ENCODE measurements at regions not wholly inside any gene's neighbourhood (a gene's known extent, or its start where the extent isn't known, plus 50 kb on each side); places are given as distances from the start of the nearest gene placed in this dataset.

- TF ChIP-seq, protein P1, sequence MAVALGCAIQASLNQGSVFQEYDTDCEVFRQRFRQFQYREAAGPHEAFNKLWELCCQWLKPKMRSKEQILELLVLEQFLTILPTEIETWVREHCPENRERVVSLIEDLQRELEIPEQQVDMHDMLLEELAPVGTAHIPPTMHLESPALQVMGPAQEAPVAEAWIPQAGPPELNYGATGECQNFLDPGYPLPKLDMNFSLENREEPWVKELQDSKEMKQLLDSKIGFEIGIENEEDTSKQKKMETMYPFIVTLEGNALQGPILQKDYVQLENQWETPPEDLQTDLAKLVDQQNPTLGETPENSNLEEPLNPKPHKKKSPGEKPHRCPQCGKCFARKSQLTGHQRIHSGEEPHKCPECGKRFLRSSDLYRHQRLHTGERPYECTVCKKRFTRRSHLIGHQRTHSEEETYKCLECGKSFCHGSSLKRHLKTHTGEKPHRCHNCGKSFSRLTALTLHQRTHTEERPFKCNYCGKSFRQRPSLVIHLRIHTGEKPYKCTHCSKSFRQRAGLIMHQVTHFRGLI (CRISPR knock-in tag; IDR thresholded peaks at IDR 0.05) = no peak
- TF ChIP-seq CEBPB (tag; IDR thresholded peaks at IDR 0.05) (peak; percentile 61), MAFF (IDR thresholded peaks at IDR 0.05; ENCODE audit: low read length) (peak; percentile 15; the same call in 1 of the 2 replicates), HNRNPK (IDR thresholded peaks at IDR 0.05; ENCODE audit: low read depth, low read length, poor library complexity, severe bottlenecking) (no peak), CBFA2T3 (IDR thresholded peaks at IDR 0.05) (peak; percentile 79), ZNF12 (CRISPR knock-in tag; IDR thresholded peaks at IDR 0.05) (peak; percentile 94), NFIC (IDR thresholded peaks at IDR 0.05) (peak; percentile 87), CREM (IDR thresholded peaks at IDR 0.05; ENCODE audit: low read depth) (no peak), FOSL1 (tag; conservative IDR thresholded peaks at IDR 0.05) (peak; percentile 90), HDGF (IDR thresholded peaks at IDR 0.05) (no peak), C11orf30 (IDR thresholded peaks at IDR 0.05; ENCODE audit: low read depth) (peak; percentile 52; the same call in 1 of the 2 replicates), POLR2A (conservative IDR thresholded peaks at IDR 0.05) (no peak), ATF4 (CRISPR knock-in tag; IDR thresholded peaks at IDR 0.05) (0 out of 2 replicates have a peak, but pooled peaks have one; percentile 7), HDAC2 (IDR thresholded peaks at IDR 0.05) (0 out of 2 replicates have a peak, but pooled peaks have one; percentile 66), AFF1 (IDR thresholded peaks at IDR 0.05; ENCODE audit: low read depth in 1 of 2, partially characterized antibody in 2 of 2) (peak in 1 of 2 experiments; percentile 47), JUND (IDR thresholded peaks at IDR 0.05; ENCODE audit: borderline replicate concordance, low read depth, low read length) (peak; percentile 85), JUND (tag; IDR thresholded peaks at IDR 0.05; ENCODE audit: borderline replicate concordance, low read depth, low read length) (peak; percentile 89; the same call in 2 of the 3 replicates), JUN (IDR thresholded peaks at IDR 0.05; ENCODE audit: borderline replicate concordance, low read depth, low read length) (peak; percentile 64), JUN (CRISPR knock-in tag; IDR thresholded peaks at IDR 0.05; ENCODE audit: borderline replicate concordance) (no peak), ELF2 (CRISPR knock-in tag; IDR thresholded peaks at IDR 0.05) (no peak)
- TF ChIP-seq, protein P2, sequence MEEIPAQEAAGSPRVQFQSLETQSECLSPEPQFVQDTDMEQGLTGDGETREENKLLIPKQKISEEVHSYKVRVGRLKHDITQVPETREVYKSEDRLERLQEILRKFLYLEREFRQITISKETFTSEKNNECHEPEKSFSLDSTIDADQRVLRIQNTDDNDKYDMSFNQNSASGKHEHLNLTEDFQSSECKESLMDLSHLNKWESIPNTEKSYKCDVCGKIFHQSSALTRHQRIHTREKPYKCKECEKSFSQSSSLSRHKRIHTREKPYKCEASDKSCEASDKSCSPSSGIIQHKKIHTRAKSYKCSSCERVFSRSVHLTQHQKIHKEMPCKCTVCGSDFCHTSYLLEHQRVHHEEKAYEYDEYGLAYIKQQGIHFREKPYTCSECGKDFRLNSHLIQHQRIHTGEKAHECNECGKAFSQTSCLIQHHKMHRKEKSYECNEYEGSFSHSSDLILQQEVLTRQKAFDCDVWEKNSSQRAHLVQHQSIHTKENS (CRISPR knock-in tag; IDR thresholded peaks at IDR 0.05) = no peak
- TF ChIP-seq, protein P3, sequence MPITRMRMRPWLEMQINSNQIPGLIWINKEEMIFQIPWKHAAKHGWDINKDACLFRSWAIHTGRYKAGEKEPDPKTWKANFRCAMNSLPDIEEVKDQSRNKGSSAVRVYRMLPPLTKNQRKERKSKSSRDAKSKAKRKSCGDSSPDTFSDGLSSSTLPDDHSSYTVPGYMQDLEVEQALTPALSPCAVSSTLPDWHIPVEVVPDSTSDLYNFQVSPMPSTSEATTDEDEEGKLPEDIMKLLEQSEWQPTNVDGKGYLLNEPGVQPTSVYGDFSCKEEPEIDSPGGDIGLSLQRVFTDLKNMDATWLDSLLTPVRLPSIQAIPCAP (CRISPR knock-in tag; IDR thresholded peaks at IDR 0.05; ENCODE audit: borderline replicate concordance) = no peak
Measured at GRCh38 chr2:71884303-71885042, 263.2 kb downstream of the CYP26B1 start (continued).

Measured in K562 (cell line).